ENCODE measurements at regions not wholly inside any gene's neighbourhood (a gene's known extent, or its start where the extent isn't known, plus 50 kb on each side); places are given as distances from the start of the nearest gene placed in this dataset.

DNA sequence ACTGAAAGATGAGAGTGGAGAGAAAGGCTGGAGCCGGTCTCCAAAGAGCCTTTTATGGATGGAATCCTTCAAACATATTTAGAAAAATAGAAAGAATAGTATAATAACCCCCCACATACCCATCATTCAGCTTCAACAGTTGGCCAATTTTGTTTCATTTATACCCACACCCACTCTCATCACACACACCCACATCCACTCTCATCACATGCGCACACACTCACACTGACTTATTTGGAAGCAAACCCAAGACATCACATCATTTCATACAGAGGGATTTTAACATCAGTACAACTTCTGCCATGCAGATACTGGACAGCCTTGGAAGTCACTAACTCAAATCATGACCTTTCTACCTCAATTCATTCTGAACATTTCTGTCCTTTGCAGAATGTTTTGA is 72.8 kb upstream of the CPLX2 start:
- H3K4me1 Mint-ChIP-seq (ENCODE audit: low read depth, unreplicated experiment): peaks cover 12% of the 10 kb centered on the region
- Histone ChIP-seq H3K9ac (ENCODE audit: low read length) (no peak overlapping the region), H3K27me3 (ENCODE audit: insufficient read depth, low read length) (peaks cover 23% of the 10 kb centered on the region), H2AFZ (ENCODE audit: low read depth, low read length) (no peak overlapping the region), H3K9me3 (ENCODE audit: insufficient read depth, low read depth, low read length) (no peaks in the 10 kb centered on the region), H3K4me2 (ENCODE audit: low read length) (no peak overlapping the region), H3K4me3 (ENCODE audit: insufficient read depth, low read depth, low read length) (no peak overlapping the region), H4K20me1 (ENCODE audit: insufficient read depth, low read length) (no peaks in the 10 kb centered on the region), H3K36me3 (ENCODE audit: insufficient read depth, low read length) (no peaks in the 10 kb centered on the region), H3K79me2 (ENCODE audit: insufficient read depth, low read length) (no peaks in the 10 kb centered on the region), H3K27ac (ENCODE audit: low read depth, low read length) (no peak overlapping the region), H3K4me1 (ENCODE audit: insufficient read depth, low read length) (peaks cover 4% of the 10 kb centered on the region)
- no peaks in the 10 kb centered on the region for H3K36me3 Mint-ChIP-seq (ENCODE audit: low read depth, unreplicated experiment)
- FAIRE-seq (no peak), DNase-seq (ENCODE audit: low read depth) (no peak)
- peaks cover 38% of the 10 kb centered on the region for H3K27me3 Mint-ChIP-seq (ENCODE audit: low read depth, unreplicated experiment)
- TF ChIP-seq, protein P1, sequence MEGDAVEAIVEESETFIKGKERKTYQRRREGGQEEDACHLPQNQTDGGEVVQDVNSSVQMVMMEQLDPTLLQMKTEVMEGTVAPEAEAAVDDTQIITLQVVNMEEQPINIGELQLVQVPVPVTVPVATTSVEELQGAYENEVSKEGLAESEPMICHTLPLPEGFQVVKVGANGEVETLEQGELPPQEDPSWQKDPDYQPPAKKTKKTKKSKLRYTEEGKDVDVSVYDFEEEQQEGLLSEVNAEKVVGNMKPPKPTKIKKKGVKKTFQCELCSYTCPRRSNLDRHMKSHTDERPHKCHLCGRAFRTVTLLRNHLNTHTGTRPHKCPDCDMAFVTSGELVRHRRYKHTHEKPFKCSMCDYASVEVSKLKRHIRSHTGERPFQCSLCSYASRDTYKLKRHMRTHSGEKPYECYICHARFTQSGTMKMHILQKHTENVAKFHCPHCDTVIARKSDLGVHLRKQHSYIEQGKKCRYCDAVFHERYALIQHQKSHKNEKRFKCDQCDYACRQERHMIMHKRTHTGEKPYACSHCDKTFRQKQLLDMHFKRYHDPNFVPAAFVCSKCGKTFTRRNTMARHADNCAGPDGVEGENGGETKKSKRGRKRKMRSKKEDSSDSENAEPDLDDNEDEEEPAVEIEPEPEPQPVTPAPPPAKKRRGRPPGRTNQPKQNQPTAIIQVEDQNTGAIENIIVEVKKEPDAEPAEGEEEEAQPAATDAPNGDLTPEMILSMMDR (IDR thresholded peaks at IDR 0.05; ENCODE audit: insufficient read depth, low read depth, low read length): no peak
- no peak for TF ChIP-seq EZH2 (IDR thresholded peaks at IDR 0.05; ENCODE audit: insufficient read depth, low read length)
- no peak overlapping the region for H3K27ac Mint-ChIP-seq (ENCODE audit: unreplicated experiment)
- no peak overlapping the region for H3K4me3 Mint-ChIP-seq (ENCODE audit: unreplicated experiment)
- H3K9me3 Mint-ChIP-seq (ENCODE audit: unreplicated experiment): no peaks in the 10 kb centered on the region

DNA sequence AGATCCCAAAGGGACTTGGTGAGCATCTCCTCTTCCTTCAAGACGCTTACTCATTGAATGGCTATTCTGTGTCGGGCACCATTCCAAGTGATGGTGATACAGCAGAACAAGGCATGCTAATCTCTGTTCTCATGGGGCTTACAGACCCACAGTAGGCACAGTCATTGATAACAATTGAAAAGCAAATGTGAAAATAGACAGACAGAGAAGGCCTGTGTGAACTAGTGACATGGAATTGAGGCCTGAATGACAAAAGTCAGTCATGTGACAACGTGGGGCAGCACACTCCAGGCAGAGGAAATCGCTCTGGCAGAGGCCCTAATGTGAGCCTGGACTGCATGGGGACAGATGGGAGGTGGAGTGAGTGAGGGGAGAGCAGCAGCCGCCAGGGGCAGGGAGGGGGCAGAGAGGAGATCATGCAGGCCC is 70.7 kb upstream of the CPLX2 start:
- peaks cover under 1% of the 10 kb centered on the region for H3K9me3 ChIP-seq (ENCODE audit: insufficient read depth, low read depth, low read length)
- H3K36me3 ChIP-seq (ENCODE audit: insufficient read depth, low read length): no peaks in the 10 kb centered on the region
- peaks cover 21% of the 10 kb centered on the region for H3K27me3 ChIP-seq (ENCODE audit: insufficient read depth, low read length)
- H3K9me3 Mint-ChIP-seq (ENCODE audit: unreplicated experiment): no peaks in the 10 kb centered on the region
- no peaks in the 10 kb centered on the region for H3K79me2 ChIP-seq (ENCODE audit: insufficient read depth, low read length)
- peaks cover 12% of the 10 kb centered on the region for H3K4me1 Mint-ChIP-seq (ENCODE audit: low read depth, unreplicated experiment)
- peaks cover 4% of the 10 kb centered on the region for H3K4me1 ChIP-seq (ENCODE audit: insufficient read depth, low read length)
- no peak overlapping the region for H3K4me3 Mint-ChIP-seq (ENCODE audit: unreplicated experiment)
- peaks cover 33% of the 10 kb centered on the region for H3K27me3 Mint-ChIP-seq (ENCODE audit: low read depth, unreplicated experiment)
- peak; percentile 49 for DNase-seq (ENCODE audit: low read depth)
- H3K27ac ChIP-seq (ENCODE audit: low read depth, low read length): no peak overlapping the region
- H3K9ac ChIP-seq (ENCODE audit: low read length): no peak overlapping the region
- H3K4me2 ChIP-seq (ENCODE audit: low read length): no peak overlapping the region
- no peaks in the 10 kb centered on the region for H3K36me3 Mint-ChIP-seq (ENCODE audit: low read depth, unreplicated experiment)
- H3K4me3 ChIP-seq (ENCODE audit: insufficient read depth, low read depth, low read length): no peak overlapping the region
- TF ChIP-seq, protein P1 (IDR thresholded peaks at IDR 0.05; ENCODE audit: insufficient read depth, low read depth, low read length): no peak
- no peak for TF ChIP-seq EZH2 (IDR thresholded peaks at IDR 0.05; ENCODE audit: insufficient read depth, low read length)
- no peak overlapping the region for H2AFZ ChIP-seq (ENCODE audit: low read depth, low read length)
- peak overlapping the region; percentile 51 for H3K27ac Mint-ChIP-seq (ENCODE audit: unreplicated experiment)
- FAIRE-seq: no peak
- H4K20me1 ChIP-seq (ENCODE audit: insufficient read depth, low read length): no peaks in the 10 kb centered on the region

DNA sequence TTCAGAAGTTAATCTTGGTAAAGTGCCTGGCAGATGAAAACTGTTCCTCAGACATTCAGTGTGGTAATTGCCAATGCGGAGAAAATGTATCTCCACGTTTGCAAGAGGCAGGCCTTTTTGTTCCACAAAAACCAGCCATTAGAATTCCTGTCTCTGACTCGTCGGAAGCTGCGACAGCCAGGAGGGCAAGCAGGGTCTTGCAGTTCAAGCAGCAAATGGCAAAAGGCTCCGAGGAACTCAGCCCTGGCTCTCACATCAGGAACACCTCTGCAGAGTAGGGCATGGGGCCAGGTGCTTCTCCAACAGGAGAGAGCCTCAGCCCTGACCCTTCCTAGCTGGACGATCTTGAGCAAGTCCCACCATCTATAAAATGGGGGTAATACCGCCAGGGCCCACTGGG is 69.0 kb upstream of the CPLX2 start:
- Histone ChIP-seq H3K4me3 (ENCODE audit: insufficient read depth, low read depth, low read length) (no peak overlapping the region), H3K36me3 (ENCODE audit: insufficient read depth, low read length) (no peaks in the 10 kb centered on the region), H3K9me3 (ENCODE audit: insufficient read depth, low read depth, low read length) (peaks cover 3% of the 10 kb centered on the region), H3K4me2 (ENCODE audit: low read length) (no peak overlapping the region), H3K79me2 (ENCODE audit: insufficient read depth, low read length) (no peaks in the 10 kb centered on the region), H3K4me1 (ENCODE audit: insufficient read depth, low read length) (peaks cover 2% of the 10 kb centered on the region), H2AFZ (ENCODE audit: low read depth, low read length) (no peak overlapping the region), H3K27ac (ENCODE audit: low read depth, low read length) (no peak overlapping the region), H3K27me3 (ENCODE audit: insufficient read depth, low read length) (peaks cover 15% of the 10 kb centered on the region), H4K20me1 (ENCODE audit: insufficient read depth, low read length) (no peaks in the 10 kb centered on the region), H3K9ac (ENCODE audit: low read length) (no peak overlapping the region)
- Mint-ChIP-seq H3K9me3 (ENCODE audit: unreplicated experiment) (no peaks in the 10 kb centered on the region), H3K27ac (ENCODE audit: unreplicated experiment) (no peak overlapping the region), H3K4me3 (ENCODE audit: unreplicated experiment) (no peak overlapping the region), H3K4me1 (ENCODE audit: low read depth, unreplicated experiment) (peaks cover 12% of the 10 kb centered on the region), H3K27me3 (ENCODE audit: low read depth, unreplicated experiment) (peaks cover 41% of the 10 kb centered on the region), H3K36me3 (ENCODE audit: low read depth, unreplicated experiment) (no peaks in the 10 kb centered on the region)
- TF ChIP-seq, protein P1 (IDR thresholded peaks at IDR 0.05; ENCODE audit: insufficient read depth, low read depth, low read length): no peak
- TF ChIP-seq EZH2 (IDR thresholded peaks at IDR 0.05; ENCODE audit: insufficient read depth, low read length): no peak
- no peak for FAIRE-seq
- DNase-seq (ENCODE audit: low read depth): no peak

Data from astrocyte (in vitro differentiated cells and primary cell).